Lower lobe of right lung (tissue), 2 donors: ENCODE measurements at regions not wholly inside any gene's neighbourhood (a gene's known extent, or its start where the extent isn't known, plus 50 kb on each side); places are given as distances from the start of the nearest gene placed in this dataset.

Experiments used
- ATAC-seq, 2 donors: fragments of 200-7000 bp; cut with Tn5 transposase; one replicate each; pipeline ENCODE4 v1.9.1; 2020 to 2022; ENCODE audit warnings: mild to moderate bottlenecking in 2 of 2, moderate library complexity in 2 of 2
- DNase-seq: peaks from one replicate; pipeline ENCODE4 v3.0.0-alpha.2; 2020
- H3K27ac ChIP-seq: fragments of 200-600 bp; one replicate; pipeline ENCODE4 v1.8.0; 2022
- H3K27me3 ChIP-seq: fragments of 200-600 bp; one replicate; pipeline ENCODE4 v1.8.0; 2022; ENCODE audit warnings: low read depth
- H3K36me3 ChIP-seq: fragments of 200-600 bp; one replicate; pipeline ENCODE4 v1.8.0; 2022; ENCODE audit warnings: mild to moderate bottlenecking
- H3K4me1 ChIP-seq: fragments of 200-600 bp; one replicate; pipeline ENCODE4 v1.8.0; 2022
- H3K4me3 ChIP-seq: fragments of 200-600 bp; one replicate; pipeline ENCODE4 v1.8.0; 2022; ENCODE audit warnings: mild to moderate bottlenecking
- H3K9me3 ChIP-seq: fragments of 200-600 bp; one replicate; pipeline ENCODE4 v1.8.0; 2022
- CTCF ChIP-seq: fragments of 200-600 bp; IDR thresholded peaks from one replicate; pipeline ENCODE4 v1.8.0; 2022; ENCODE audit warnings: antibody characterized with exemption, mild to moderate bottlenecking
- intact Hi-C: fragments of 100-400 bp; cut with DNase I; formaldehyde crosslinking; loops from one replicate; pipeline ENCODE4 v1.11.0; 2022
- donor health status: DM: no; HTN: yes; CAD: no; lungs with severe emphysema.

- ATAC-seq, result no peak
Measured at GRCh38 chr10:44618910-44619309, 234.0 kb upstream of the CXCL12 start.

DNA sequence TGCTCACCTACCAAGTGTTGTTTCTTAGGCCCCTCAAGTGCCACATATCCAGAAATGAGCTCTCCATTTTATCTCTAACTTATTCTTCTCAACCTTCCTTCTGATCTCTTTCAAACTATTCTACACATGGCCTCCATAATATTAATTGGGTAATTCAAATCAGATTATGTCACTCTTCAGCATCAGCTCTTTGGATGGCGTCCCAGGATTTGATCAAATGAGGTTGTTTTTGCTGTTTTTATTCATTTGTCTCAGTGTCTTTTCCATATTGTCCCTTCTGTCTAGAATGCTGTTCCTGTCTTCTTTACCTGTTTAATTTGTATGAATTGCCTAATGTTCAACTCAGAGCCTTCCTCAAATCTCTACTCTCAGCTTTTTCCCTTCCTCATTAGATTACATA lies 234.6 kb upstream of the CXCL12 start:
- TF ChIP-seq CTCF, result no peak
- no peak for ATAC-seq
- intact Hi-C loops, result no loop called here
- Histone ChIP-seq H3K4me3 (no peak overlapping the region), H3K27ac (no peak overlapping the region), H3K4me1 (no peaks in the 10 kb centered on the region), H3K9me3 (no peaks in the 10 kb centered on the region), H3K36me3 (no peaks in the 10 kb centered on the region), H3K27me3 (no peaks in the 10 kb centered on the region)
- no peak for DNase-seq

More at GRCh38 chr10:44618910-44619309, 234.0 kb upstream of the CXCL12 start:
- DNase-seq, result no peak
- Histone ChIP-seq H3K4me1 (no peaks in the 10 kb centered on the region), H3K27me3 (no peaks in the 10 kb centered on the region), H3K4me3 (no peak overlapping the region), H3K27ac (no peak overlapping the region), H3K9me3 (no peaks in the 10 kb centered on the region), H3K36me3 (no peaks in the 10 kb centered on the region)
- intact Hi-C loops, result no loop called here
- TF ChIP-seq CTCF, result no peak

GRCh38 chr10:44619975-44620374 lies 235.1 kb upstream of the CXCL12 start:
- Histone ChIP-seq H3K4me3 (no peak overlapping the region), H3K27ac (no peak overlapping the region), H3K4me1 (no peaks in the 10 kb centered on the region), H3K9me3 (no peaks in the 10 kb centered on the region), H3K36me3 (no peaks in the 10 kb centered on the region), H3K27me3 (no peaks in the 10 kb centered on the region)
- ATAC-seq (no peak), DNase-seq (no peak)
- no peak for TF ChIP-seq CTCF
- intact Hi-C loops, result no loop called here

GRCh38 chr10:44627591-44628354 lies 242.9 kb upstream of the CXCL12 start:
- Histone ChIP-seq H3K27ac (no peak overlapping the region), H3K4me1 (no peaks in the 10 kb centered on the region), H3K27me3 (no peaks in the 10 kb centered on the region), H3K36me3 (no peaks in the 10 kb centered on the region), H3K9me3 (no peaks in the 10 kb centered on the region), H3K4me3 (no peak overlapping the region)
- intact Hi-C loops, result no loop called here
- ATAC-seq, result no peak
- TF ChIP-seq CTCF, result no peak
- DNase-seq, result no peak

DNA sequence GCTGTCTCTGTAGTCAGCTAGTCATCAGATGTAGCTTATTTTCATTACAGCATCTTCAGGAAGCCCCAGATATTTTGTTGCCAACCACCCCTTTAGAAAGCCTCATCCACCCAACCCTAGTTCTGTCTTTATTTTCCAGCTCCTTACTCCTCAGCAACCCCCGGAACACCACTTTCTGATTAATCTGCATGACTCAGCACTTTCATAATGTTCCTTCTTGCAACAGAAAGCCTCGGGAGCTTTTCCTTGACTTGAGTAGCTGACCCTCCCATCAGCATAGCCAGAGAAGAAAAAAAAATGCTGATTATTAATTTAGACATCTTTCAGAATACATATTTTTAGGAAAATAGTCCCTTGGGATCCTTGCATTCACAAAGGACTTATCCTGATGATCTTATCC lies 244.0 kb upstream of the CXCL12 start:
- Histone ChIP-seq H3K4me3 (no peak overlapping the region), H3K9me3 (no peaks in the 10 kb centered on the region), H3K4me1 (no peaks in the 10 kb centered on the region), H3K36me3 (no peaks in the 10 kb centered on the region), H3K27me3 (no peaks in the 10 kb centered on the region), H3K27ac (no peak overlapping the region)
- intact Hi-C loops, result no loop called here
- DNase-seq (no peak), ATAC-seq (no peak)
- no peak for TF ChIP-seq CTCF
